Peyer's patch (tissue), 4 donors: ENCODE measurements at regions not wholly inside any gene's neighbourhood (a gene's known extent, or its start where the extent isn't known, plus 50 kb on each side); places are given as distances from the start of the nearest gene placed in this dataset.

Source experiments
- POLR2A ChIP-seq, 2 donors: fragments of 450-650 bp; IDR thresholded peaks; one replicate each; pipeline ENCODE4 v1.5.1; 2017; ENCODE audit warnings: antibody characterized with exemption in 2 of 2, mild to moderate bottlenecking in 2 of 2, moderate library complexity in 2 of 2
- TF ChIP-seq, protein P1 (sequence below), 6 experiments: fragments of 450-650 bp in 4 of 6; fragments of 200-600 bp in 2 of 6; sonication (generic) in 1 of 6; IDR thresholded peaks; one replicate each; pipeline ENCODE4 v1.5.1; 2017 to 2019; ENCODE audit warnings: antibody characterized with exemption in 6 of 6, mild to moderate bottlenecking in 3 of 6, moderate library complexity in 1 of 6

DNA sequence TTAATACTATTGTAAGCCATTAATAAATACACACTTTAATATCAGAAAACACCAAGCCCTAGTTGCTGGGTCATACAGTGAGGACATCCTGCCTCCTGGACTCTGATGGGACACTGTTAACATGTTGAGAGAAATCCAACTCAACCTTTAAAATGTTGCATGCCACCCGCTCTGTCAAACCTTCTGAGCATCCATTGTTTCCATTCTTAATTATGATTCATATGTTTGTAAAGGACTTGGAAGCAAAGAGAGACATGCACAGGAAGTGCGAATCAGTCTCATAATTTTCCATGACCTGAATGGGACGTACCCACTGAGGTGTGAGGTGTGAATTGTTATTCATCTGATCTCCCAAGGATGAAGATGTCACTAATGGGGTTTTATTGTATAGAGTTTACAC is 186.4 kb downstream of the CAAP1 start:
- TF ChIP-seq, protein P1, sequence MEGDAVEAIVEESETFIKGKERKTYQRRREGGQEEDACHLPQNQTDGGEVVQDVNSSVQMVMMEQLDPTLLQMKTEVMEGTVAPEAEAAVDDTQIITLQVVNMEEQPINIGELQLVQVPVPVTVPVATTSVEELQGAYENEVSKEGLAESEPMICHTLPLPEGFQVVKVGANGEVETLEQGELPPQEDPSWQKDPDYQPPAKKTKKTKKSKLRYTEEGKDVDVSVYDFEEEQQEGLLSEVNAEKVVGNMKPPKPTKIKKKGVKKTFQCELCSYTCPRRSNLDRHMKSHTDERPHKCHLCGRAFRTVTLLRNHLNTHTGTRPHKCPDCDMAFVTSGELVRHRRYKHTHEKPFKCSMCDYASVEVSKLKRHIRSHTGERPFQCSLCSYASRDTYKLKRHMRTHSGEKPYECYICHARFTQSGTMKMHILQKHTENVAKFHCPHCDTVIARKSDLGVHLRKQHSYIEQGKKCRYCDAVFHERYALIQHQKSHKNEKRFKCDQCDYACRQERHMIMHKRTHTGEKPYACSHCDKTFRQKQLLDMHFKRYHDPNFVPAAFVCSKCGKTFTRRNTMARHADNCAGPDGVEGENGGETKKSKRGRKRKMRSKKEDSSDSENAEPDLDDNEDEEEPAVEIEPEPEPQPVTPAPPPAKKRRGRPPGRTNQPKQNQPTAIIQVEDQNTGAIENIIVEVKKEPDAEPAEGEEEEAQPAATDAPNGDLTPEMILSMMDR (IDR thresholded peaks at IDR 0.05): no peak
- TF ChIP-seq POLR2A (IDR thresholded peaks at IDR 0.05): no peak
